Eye (tissue), 1 donor: ENCODE measurements at regions not wholly inside any gene's neighbourhood (a gene's known extent, or its start where the extent isn't known, plus 50 kb on each side); places are given as distances from the start of the nearest gene placed in this dataset.
"Not testable (repeated sequence)": the region's sequence is repeated elsewhere in the genome, so short reads cannot be mapped to it uniquely, and the experiment has no call there.

Experiments
- DNase-seq: peaks from one replicate; pipeline ENCODE4 v3.0.0-alpha.2; 2015

DNA sequence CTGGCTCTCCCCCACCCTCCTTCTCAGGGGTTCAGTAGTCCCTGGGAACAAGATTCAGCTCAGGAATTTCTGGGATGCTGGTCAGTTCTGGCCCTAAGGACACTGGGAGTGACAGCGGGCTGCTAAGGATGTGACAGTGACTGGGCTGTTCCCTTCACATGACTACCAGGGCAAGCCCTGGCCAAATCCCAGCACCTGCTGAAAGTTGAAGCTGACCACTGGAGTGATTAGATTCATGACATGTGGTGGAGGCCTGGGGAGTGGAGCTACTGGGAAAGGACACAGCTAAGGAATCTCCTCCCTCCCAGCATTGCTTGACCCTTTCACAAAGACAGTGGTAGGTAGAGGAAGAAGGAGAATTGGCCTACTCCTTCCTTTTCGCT lies 204.9 kb downstream of the DAD1 start:
- no peak for DNase-seq

DNA sequence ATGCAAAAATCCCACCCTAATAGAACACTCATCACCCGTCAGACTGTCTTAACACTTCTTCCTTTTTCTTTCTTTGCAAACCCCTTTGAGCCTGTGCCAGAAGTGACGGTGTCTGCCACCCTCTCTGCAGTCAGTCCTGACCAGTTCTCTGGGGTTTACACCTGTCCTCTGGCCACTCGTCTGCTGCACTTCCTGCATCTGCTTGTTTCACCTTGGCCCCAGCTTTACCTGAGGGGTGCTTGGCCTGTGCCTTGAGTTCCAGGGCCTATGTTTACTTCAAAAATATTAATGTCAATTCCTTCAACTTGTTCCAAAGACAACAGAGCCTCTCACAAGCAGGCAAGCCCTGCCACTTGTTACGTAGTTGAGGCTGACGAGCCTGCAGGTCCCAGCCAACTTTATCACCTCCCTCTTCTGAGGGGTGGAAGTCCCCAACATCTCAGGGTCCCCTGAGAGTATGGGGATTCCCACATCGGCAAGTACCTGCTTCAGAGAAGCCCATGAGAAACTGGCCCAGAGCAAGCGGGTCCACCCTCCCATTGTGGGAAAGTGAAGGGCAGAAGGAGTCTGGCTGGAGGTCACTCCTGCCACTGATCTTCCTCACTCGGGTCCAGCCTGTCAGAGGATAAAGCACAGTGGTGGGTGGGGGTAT lies 205.4 kb downstream of the DAD1 start:
- no peak for DNase-seq

DNA sequence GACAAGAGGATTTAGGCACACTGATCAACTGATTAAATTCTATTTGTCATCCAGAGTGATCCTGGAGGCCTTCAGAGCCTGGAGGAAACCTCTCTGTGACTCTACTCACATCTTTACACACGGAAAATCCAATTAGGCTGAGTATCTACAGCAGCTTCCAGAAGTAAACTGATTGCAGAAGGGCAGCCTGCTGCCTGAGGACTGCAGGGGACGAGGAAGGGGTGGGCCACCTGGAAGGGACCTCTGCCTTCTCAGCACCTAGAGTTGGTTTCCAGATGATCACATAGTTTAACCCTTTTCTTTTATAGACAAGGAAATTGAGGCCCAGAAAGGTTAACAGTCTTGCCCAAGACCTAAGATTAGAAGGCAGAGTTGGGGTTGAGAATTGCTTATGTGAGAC lies 206.1 kb downstream of the DAD1 start:
- no peak for DNase-seq

DNA sequence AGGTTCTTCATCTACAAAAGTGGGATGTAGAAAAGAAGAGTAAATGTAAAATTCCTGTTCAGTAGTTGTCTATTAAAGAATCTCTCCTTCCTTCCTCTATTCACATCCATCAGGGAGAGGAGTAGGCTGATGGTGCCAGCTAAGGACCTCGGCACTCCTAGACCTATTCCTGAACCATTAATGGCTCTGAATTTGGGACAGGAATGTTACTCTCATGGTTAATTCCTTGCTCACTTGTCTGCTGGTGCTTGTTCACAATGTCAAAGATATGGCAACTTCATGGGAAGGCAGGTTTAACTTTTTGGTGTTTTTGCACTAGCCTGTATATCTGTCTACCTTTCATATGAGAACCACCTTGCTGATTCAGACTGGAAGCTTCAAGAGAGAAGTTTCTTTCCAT lies 206.6 kb downstream of the DAD1 start:
- no peak for DNase-seq

DNA sequence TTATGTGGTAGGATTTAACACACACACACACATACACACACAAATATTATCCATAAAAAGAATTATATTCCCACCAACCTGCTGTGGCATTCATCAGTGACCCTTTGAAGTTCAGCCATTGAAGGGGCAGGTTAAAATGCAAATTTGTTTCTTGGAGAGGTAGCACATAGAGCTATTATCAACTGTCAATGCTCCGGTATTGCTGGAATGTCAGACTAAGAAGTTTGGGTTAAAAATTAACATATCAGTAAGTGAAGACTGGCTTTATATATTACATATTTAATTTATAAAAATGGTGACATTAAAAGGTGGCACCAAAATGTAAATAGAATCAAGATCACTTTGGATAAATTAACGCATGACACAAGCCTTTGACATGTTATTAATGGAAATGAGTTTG lies 207.3 kb downstream of the DAD1 start:
- no peak for DNase-seq

DNA sequence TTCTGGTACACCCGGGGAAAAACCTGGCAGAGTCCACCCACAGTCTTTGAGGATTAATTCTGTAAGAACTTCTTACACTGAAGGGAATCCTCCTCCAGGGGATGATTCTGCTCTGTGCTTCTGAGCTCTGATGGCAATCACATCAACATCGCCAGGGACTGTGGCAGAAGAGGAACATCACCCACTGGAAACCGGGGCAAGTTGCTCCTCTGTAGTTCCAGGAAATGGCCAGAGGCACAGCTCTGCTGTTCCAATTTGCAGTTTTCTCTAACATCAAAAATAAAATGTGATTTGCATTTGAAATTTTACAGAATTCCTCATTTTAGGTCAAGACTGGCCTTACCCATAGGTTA lies 207.6 kb downstream of the DAD1 start:
- DNase-seq: no peak

DNA sequence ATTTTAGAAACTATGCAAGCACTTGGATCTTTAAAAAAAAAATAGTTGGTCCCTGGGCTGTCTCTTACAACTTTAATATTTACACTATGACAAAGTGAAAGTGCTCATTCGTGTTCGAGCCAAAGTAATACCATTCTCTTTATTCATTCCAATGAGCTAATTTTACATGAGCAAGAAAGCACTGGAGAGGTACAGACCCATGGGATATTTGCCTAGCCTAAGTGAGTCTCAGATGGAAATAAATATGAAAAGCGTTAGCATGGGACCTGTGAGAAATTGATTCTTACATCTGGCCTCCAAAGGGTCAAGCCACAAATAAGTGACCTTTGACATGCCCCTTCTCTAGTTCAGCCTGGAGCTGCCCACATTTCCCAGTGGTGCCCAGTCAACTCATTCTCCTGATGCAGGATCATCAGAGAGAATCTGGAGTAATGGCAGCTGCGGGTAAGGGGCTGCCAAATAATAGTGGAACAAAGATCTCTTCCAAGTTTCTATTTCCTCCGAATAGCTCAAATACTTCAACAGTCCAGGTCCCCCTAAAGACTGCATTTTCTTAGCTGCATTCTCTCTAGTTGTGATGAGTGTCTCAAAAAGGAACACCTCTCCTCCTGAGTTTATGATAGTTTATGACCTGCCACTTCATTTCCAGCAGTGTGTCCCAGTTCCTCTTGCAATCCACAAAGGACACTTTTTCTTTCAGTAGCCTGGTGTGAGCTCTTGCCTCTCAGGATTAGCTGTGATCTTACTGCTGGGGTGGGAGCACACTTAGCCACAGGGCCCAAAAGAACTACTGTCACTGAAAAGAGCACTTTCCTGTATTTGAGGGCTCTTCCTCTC lies 208.2 kb downstream of the DAD1 start:
- DNase-seq: no peak

DNA sequence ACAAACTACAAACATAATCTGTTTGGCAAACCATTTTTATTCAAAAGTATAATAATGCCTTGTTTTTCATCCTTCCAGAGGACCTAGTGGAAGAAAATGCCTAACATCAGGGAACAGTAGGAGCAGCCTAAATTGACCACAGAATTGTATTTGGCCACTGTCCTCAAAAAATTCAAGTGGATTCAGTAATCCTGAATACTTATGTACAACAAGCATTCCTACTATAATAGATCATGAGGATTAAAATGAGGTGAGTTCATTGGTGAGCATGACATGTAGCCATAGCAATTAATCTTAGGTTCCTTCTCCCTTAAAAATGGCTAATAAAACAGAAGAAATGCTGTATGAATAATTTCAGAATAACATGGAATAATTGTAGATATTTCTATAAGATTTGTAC lies 209.3 kb downstream of the DAD1 start:
- no peak for DNase-seq

DNA sequence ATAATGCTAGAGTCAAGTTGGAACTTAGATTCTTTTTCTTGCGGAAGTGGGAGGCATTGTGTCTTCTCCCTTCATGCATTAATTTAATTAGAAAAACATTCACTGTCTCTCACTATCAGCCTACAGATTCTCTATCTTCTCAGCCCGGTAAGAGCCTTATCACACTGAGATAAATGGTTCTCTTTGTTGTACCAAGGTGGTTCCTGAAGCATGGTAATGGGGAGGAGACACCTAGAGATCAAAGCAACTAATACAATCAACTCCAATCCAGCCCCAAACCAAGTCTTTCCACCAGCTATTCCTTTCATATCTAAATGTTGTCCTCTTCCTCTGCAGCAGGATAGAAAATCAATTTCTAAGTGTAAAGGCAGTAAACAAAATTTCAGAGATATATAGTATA lies 210.8 kb downstream of the DAD1 start:
- DNase-seq: no peak

DNA sequence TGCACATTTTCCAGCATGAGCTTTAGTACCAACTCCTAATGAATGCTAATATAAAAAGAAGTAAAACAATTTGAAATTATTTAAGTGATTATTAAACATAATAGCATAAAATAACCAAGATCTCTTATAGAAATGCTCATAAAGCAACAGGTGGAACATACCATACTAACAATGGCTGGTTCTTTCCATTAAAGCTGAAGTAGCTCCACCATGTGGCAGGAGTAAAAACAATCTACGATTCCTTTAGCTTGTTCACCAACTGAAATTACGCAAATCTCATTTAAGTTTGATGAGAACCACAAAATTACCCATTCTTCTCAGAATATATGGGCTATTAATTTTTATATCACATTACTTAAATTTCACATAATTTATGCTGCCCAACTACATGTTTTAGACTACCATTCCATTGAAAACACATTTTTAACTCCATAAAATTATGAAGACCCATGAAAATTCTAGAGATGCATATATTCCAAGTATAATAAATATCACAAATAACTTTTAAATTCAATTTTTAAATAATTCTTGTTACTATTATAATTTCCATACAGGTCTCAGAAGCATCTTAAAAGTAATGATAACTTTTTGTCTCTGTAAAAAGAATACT lies 213.6 kb downstream of the DAD1 start:
- DNase-seq: peak; percentile 74

DNA sequence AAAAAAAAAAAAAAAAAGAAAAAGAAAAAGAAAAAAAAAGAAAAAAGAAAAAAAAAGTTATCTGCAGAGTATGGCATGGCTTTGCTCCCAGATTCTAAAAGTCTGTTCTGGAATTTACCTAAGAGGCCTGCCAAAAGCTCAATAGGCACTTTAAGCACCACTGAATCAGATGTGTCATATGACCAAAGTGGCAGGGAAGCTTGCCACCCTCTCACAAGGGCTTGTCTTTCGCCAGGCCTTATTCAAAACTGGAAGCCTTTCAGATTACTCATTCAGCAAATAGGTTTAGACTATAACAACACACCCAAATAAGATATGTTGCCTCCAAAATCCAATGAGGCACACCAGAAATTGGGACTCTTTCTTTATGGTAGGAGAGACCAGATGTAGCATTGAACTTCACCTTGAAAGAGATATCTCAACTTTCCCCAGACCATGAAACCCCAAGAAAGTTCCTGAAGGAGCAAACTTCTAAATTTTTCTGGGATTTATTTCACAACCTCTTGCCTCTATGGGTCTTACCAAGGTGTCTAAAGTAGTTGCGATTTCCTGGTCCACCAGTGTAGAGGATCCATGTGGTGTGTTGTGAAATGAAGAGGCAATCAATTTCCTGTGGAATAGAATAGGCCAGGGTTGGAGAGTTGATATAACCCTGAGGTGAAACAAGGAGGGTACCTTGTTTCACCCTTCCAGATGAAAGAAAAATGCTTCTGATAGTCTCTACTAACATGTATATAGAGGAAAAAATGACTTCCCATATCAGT lies 218.8 kb downstream of the DAD1 start:
- DNase-seq: no peak

DNA sequence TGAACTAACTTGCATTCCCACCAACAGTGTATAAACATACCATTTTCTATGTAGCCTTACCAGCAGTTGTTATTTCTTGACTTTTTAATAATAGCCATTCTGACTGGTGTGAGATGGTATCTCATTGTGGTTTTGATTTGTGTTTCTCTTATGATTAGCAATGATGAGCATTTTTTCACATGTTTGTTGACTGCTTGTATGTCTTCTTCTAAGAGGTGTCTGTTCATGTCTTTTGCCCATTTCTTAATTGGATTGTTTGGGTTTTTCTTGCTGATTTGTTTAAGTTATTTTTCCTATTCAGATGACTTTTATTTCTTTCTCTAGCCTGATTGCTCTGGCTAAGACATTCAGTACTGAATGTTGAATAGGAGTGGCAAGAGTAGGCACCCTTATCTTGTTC lies 230.3 kb downstream of the DAD1 start:
- no peak for DNase-seq

DNA sequence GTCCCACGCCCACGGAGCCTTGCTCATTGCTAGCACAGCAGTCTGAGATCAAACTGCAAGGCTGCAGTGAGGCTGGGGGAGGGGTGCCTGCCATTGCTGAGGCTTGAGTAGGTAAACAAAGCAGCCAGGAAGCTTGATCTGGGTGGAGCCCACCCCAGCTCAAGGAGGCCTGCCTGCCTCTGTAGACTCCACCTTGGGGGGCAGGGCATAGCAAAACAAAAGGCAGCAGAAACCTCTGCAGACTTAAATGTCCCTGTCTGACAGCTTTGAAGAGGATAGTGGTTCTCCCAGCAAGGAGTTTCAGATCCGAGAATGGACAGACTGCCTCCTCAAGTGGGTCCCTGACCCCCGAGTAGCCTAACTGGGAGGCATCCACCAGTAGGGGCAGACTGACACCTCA lies 239.7 kb downstream of the DAD1 start:
- not testable (repeated sequence) for DNase-seq

DNA sequence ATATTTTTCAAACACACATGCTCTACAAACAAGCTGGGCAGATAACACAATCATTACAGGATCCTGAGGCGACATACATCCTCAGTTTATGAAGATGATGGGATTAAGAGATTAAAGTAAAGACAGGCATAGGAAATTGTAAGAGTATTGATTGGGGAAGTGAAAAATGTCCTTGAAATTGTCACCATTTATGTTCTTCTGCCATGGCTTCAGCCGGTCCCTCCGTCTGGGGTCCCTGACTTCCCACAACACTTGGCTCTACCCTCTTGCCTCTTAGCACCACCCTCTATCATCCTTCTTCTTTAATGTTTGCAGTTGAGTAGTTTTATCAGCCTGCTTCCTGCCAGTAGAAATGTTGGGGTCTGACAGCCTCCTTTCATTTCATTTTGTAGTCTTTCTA lies 244.4 kb downstream of the DAD1 start:
- no peak for DNase-seq

DNA sequence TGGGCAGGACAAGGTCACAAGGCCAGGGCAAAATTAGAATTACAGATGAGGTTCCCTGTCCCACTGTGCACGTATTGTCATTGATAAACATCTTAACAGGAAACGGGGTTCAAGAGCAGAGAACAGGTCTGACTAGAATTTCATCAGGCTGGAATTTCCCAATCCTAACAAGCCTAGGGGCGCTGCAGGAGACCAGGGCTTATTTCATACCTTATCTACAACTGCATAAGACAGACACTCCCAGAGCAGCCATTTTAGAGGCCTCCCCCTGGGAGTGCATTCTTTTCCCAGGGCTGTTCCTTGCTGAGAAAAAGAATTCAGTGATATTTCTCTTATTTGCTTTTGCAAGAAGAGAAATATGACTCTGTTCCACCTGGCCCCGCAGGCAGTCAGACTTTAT lies 244.8 kb downstream of the DAD1 start:
- DNase-seq: not testable (repeated sequence)

DNA sequence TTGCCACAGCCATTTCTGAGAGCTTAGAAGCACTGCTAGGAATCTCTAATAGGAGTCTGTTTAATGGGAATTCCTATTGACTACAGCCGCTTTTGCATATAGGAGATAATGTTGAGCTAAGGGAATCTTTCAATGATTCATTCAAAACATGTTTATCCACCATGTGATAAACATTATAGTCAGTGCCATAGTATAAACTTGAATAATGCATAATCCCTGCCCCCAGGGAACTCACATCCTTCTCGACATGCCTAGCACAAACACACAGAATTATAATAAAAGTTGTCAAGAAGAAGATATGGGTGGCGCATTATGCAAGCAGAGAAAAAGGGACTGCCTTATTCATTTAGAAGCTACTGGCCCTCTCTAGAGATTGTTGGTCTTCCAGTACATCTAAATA lies 248.0 kb downstream of the DAD1 start:
- DNase-seq: no peak

DNA sequence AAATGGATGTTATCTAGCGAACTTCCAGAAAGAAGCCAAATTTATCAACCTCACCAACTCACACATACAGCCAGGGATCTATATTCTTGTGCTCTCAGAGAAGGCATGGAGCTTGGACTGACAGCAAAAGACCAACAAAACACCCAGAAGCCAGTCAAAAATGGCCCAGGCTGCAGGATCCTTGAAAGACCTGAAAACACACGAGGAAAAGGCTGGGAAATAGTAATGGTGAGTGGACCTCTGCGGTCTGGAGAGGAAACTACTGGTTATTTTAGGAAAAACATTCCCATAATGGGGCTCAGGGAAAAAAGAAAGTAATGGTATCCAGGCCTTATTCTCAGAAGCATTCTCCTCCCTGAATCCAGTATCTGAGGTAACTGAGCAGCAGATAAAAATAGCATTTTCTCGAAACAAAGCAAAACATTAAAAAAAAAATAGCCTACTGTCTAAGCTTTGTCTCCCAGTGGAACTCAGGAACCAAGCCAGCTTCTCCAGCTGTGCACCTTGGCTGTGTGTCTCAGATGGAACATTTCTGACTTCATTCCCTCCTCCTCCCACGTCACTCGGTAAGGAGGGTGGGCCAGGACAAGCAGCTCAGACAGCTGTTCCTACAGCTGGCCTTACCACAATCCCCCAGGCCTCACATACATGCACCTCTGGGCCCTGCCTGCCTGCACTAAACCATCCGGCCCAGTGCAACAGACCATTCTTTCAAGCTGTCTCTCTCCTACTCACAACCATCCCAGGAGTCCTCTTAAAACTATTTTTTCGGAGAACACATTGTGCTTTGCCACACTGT lies 249.9 kb downstream of the DAD1 start:
- DNase-seq: peak; percentile 76

DNA sequence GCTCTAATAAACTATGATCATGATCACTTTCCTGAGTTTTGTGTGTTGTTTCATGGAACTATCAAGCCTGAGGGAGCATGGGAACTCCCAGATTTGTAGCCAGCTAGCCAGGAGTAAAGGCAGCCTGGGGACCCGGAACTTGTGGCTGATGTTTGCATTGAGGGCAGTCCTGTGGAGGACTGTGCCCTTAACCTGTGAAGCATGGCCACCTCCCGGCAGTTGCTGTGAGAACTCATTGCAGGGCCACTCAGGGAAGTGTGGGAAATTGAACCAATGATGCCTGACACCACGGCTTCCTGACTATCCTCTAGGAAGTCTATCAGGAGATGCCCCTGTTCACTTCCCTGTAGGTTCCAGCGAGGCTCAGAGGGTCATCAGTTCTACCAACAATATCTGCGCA lies 250.6 kb downstream of the DAD1 start:
- no peak for DNase-seq

DNA sequence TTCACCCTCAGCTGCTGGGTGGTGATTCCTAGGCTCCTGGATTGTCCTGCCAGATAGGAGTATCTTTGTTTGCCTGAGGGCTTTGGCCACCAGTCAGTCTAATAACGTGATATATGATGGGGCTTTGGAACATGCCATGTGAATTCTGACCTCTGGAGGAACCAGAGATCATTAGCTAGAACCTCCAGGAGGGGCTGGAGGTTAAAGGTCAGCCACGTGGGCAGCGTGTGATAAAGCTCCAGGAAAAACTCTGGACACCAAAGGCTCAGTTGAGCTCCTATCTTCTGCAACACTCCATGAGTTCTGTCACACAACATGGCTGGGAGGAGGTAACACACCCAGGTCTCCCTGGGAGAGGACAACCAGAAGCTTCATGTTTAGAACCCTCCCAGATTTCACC lies 251.1 kb downstream of the DAD1 start:
- DNase-seq: no peak

DNA sequence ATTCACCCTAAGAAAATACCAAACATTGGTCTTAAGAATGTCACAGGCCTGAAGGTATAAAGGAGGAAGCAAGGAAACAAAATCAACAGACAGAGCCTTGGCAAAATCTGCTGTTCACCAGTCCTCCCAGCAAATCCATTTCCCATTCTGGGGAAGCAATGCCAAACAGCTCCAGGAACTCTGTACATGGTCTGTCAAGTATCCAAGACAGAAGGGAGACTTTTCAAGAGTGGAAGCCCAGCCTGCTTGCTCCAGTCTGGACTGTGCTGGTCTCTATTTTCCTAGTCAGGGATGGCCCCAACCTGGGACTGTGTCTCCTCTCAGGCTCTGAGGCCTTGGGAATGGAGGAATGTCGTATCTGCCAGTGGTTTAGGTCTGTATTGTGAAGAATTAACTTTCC lies 251.5 kb downstream of the DAD1 start:
- no peak for DNase-seq

DNA sequence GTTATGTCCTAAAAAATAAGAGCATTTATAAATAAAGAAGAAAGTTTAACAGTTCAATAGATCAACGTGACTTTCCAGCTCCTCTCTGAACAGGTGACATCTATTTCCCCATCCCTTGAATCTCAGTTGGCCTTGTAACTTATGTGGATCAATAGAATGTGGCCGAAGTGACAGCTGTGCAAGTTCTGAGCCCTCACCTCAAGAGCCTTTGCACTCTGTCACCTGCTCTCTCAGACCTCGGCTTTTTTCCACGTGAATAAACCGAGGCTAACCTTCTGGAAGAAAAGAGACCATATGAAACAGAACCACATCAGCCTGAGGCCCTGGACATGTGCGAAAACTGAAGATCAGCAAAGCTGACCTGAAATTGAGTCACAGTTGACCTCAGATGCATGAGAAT lies 253.0 kb downstream of the DAD1 start:
- DNase-seq: no peak

DNA sequence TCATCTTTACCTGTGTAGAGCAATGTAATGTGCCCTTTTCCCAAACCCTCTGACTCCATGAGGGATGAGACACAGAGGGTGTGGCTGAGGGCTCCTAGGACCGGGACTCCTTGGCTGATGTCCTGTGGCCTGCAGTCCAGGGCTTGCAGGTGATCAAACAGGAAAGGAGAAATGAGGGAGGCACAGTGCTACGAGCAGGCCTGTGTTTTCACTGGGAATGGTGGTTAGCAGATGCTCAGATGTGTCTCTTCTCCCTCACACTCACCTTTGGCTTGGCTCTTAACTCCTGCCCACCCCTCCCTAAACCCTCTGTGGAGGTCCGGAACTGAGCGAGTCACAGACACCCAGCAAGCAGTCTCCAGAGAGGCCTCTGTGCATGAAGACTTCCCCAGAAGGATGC lies 254.4 kb downstream of the DAD1 start:
- DNase-seq: no peak

DNA sequence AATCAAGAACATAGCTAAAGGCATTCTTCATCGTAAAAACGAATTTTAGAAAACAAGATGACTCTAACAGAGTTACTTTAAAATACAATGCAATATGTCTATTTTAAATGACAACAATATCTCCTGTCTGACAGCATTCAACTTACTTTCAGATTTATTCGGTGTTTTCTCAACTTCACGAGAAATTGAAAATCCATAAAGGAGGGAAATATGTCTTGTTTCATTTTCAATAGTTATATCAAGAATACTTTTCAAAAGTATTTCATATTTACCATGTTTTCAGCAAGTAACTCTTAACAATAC lies 254.8 kb downstream of the DAD1 start:
- no peak for DNase-seq
